ENCODE measurements at regions not wholly inside any gene's neighbourhood (a gene's known extent, or its start where the extent isn't known, plus 50 kb on each side); places are given as distances from the start of the nearest gene placed in this dataset.

DNA sequence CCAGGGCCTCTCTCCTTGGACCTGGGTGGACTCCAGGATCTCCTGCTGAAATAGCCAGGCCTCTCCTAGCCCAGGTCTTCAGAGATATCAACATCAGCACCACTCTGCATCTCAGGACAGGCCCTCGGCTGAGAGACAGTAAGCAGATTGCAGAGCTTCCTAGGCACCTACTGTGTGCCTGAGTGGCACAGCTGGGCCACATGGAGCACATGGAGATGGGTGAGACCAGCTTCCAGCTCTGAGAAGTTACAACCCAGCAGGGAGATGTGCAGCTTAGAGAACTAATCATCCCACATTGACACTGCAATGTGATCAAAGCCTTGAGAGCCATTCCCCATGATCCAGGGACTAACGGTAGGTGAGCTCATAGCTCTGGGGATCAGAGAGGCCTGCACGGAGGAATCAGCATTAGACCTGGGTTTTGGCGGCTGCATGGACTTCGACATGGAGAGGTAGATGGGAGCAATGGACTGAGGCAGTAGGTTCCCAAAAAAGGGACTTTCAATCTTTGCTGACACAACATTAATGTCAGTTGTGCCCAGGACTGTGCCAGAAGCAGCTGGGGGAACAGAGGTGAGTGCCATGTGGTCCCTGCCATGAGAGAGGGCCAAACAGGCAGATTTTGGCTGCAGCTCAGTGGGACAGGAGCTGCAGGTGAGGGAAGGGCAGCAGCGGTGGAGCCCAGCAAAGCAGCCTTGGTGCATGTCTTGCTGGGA lies 76.0 kb upstream of the LEP start:
- TF ChIP-seq, protein P1, sequence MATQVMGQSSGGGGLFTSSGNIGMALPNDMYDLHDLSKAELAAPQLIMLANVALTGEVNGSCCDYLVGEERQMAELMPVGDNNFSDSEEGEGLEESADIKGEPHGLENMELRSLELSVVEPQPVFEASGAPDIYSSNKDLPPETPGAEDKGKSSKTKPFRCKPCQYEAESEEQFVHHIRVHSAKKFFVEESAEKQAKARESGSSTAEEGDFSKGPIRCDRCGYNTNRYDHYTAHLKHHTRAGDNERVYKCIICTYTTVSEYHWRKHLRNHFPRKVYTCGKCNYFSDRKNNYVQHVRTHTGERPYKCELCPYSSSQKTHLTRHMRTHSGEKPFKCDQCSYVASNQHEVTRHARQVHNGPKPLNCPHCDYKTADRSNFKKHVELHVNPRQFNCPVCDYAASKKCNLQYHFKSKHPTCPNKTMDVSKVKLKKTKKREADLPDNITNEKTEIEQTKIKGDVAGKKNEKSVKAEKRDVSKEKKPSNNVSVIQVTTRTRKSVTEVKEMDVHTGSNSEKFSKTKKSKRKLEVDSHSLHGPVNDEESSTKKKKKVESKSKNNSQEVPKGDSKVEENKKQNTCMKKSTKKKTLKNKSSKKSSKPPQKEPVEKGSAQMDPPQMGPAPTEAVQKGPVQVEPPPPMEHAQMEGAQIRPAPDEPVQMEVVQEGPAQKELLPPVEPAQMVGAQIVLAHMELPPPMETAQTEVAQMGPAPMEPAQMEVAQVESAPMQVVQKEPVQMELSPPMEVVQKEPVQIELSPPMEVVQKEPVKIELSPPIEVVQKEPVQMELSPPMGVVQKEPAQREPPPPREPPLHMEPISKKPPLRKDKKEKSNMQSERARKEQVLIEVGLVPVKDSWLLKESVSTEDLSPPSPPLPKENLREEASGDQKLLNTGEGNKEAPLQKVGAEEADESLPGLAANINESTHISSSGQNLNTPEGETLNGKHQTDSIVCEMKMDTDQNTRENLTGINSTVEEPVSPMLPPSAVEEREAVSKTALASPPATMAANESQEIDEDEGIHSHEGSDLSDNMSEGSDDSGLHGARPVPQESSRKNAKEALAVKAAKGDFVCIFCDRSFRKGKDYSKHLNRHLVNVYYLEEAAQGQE (IDR thresholded peaks at IDR 0.05; ENCODE audit: low read depth): no peak
- TF ChIP-seq CEBPB (IDR thresholded peaks at IDR 0.05): no peak
- TF ChIP-seq TAF1 (IDR thresholded peaks at IDR 0.05; ENCODE audit: low read depth): no peak
- no peak for TF ChIP-seq EGR1 (IDR thresholded peaks at IDR 0.05)
- TF ChIP-seq ZBTB7A (IDR thresholded peaks at IDR 0.05; ENCODE audit: low read depth): no peak
- TF ChIP-seq RAD21 (IDR thresholded peaks at IDR 0.05; ENCODE audit: low read depth): no peak
- TF ChIP-seq CREB1 (IDR thresholded peaks at IDR 0.05; ENCODE audit: low read depth): no peak
- TF ChIP-seq TEAD4 (IDR thresholded peaks at IDR 0.05): no peak
- no peak for TF ChIP-seq FOXM1 (IDR thresholded peaks at IDR 0.05; ENCODE audit: borderline replicate concordance, low read depth)
- TF ChIP-seq TCF12 (IDR thresholded peaks at IDR 0.05; ENCODE audit: low read depth): no peak
- no peak for TF ChIP-seq YY1 (IDR thresholded peaks at IDR 0.05; ENCODE audit: low read depth)
- TF ChIP-seq, protein P2, sequence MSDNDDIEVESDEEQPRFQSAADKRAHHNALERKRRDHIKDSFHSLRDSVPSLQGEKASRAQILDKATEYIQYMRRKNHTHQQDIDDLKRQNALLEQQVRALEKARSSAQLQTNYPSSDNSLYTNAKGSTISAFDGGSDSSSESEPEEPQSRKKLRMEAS (IDR thresholded peaks at IDR 0.05): no peak
- TF ChIP-seq, protein P3, sequence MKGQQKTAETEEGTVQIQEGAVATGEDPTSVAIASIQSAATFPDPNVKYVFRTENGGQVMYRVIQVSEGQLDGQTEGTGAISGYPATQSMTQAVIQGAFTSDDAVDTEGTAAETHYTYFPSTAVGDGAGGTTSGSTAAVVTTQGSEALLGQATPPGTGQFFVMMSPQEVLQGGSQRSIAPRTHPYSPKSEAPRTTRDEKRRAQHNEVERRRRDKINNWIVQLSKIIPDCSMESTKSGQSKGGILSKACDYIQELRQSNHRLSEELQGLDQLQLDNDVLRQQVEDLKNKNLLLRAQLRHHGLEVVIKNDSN (IDR thresholded peaks at IDR 0.05): no peak
- no peak for TF ChIP-seq NFIC (IDR thresholded peaks at IDR 0.05)
- TF ChIP-seq EP300 (IDR thresholded peaks at IDR 0.05; ENCODE audit: borderline replicate concordance): no peak

DNA sequence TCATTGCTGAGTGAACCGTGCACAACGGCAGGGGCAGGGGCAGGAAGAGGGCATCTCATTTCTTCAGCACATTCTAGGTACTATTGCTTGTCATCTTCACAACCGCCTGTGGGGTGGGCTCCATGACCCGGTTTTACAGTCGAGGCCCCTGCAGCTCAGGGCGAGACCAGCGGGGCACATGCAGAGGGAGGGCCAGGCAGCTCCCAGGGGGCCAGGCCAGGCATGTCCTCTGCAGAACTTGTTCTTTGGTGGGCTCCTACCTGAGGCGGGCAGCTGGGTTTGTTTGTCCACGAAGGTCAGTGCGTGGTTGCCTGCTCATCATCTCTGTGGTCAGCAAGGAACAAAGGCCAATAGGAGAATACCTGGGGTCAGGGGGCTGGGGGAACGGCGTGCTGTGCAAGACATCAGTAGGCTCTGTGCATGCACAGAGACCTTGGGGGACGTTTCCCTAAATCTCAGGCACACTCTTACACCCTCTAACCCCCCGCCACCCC lies 75.1 kb upstream of the LEP start:
- TF ChIP-seq, protein P2 (IDR thresholded peaks at IDR 0.05): no peak
- no peak for TF ChIP-seq RAD21 (IDR thresholded peaks at IDR 0.05; ENCODE audit: low read depth)
- TF ChIP-seq, protein P1 (IDR thresholded peaks at IDR 0.05; ENCODE audit: low read depth): no peak
- TF ChIP-seq EGR1 (IDR thresholded peaks at IDR 0.05): no peak
- no peak for TF ChIP-seq ZBTB7A (IDR thresholded peaks at IDR 0.05; ENCODE audit: low read depth)
- TF ChIP-seq NFIC (IDR thresholded peaks at IDR 0.05): no peak
- no peak for TF ChIP-seq YY1 (IDR thresholded peaks at IDR 0.05; ENCODE audit: low read depth)
- TF ChIP-seq FOXM1 (IDR thresholded peaks at IDR 0.05; ENCODE audit: borderline replicate concordance, low read depth): no peak

DNA sequence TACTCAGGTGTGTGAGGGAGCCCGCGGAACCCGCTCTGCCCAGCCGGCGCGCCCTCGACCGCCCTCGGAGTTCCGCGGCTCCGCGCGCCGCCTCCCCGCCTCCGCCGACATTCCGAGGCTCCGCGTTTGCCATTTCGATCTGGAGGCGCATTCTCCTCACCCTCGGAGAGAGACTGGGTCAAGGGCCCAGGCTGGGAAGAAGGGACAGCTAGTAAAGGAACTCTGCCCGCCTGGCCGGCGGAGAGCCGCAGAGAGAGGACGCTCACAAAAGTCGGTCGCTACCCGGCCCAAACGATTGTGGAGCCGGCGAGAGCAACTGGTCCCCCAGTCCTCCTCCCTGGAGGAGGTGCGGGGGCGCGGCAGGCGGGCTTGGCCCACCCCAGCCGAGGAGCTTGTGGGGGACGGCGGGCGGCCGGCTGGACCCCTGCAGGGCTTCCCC lies 74.5 kb upstream of the LEP start:
- TF ChIP-seq TEAD4 (IDR thresholded peaks at IDR 0.05): peak; percentile 63
- TF ChIP-seq, protein P2 (IDR thresholded peaks at IDR 0.05): peak; percentile 59
- TF ChIP-seq RAD21 (IDR thresholded peaks at IDR 0.05; ENCODE audit: low read depth): no peak
- 0 out of 2 replicates have a peak, but pooled peaks have one; percentile 29 for TF ChIP-seq EGR1 (IDR thresholded peaks at IDR 0.05)
- no peak for TF ChIP-seq NFIC (IDR thresholded peaks at IDR 0.05)
- no peak for TF ChIP-seq TAF1 (IDR thresholded peaks at IDR 0.05; ENCODE audit: low read depth)

DNA sequence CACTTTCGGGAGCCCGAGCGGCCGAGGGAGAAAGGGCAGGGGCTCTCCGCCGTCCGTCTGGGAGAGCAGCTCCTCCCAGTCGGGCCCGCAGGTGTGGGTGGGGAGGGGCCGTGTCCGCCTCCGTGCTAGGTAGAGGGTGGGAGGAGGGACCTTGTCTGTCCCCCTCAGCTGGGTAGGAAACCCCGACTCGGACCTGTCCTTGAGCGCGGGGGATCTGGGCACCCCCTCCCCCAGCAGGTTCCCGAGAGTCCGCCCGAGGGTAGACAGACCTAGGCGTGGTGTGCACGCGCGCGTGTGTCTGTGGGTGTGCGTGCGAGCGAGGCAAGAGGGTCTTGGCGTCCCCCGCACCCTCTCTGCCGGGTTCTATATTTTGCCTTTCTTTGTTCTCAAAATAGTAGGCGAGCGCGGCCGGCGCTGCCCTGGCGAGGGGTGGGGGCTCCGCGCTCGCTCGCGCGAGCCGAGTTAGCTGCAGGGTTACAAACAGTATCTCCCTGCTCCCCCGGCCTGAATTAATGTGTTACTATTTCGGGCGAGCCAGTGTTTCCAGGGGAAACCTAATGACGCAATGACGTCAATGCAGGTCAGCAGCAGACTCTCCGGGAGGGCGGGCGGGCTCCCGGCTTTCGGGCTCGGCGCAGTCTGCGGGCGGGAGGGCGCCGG lies 73.9 kb upstream of the LEP start:
- TF ChIP-seq CREB1 (IDR thresholded peaks at IDR 0.05; ENCODE audit: low read depth): peak; percentile 57; the same call in 1 of the 2 replicates
- no peak for TF ChIP-seq TAF1 (IDR thresholded peaks at IDR 0.05; ENCODE audit: low read depth)
- no peak for TF ChIP-seq YY1 (IDR thresholded peaks at IDR 0.05; ENCODE audit: low read depth)
- no peak for TF ChIP-seq FOXM1 (IDR thresholded peaks at IDR 0.05; ENCODE audit: borderline replicate concordance, low read depth)
- TF ChIP-seq ZBTB7A (IDR thresholded peaks at IDR 0.05; ENCODE audit: low read depth): peak; percentile 81

DNA sequence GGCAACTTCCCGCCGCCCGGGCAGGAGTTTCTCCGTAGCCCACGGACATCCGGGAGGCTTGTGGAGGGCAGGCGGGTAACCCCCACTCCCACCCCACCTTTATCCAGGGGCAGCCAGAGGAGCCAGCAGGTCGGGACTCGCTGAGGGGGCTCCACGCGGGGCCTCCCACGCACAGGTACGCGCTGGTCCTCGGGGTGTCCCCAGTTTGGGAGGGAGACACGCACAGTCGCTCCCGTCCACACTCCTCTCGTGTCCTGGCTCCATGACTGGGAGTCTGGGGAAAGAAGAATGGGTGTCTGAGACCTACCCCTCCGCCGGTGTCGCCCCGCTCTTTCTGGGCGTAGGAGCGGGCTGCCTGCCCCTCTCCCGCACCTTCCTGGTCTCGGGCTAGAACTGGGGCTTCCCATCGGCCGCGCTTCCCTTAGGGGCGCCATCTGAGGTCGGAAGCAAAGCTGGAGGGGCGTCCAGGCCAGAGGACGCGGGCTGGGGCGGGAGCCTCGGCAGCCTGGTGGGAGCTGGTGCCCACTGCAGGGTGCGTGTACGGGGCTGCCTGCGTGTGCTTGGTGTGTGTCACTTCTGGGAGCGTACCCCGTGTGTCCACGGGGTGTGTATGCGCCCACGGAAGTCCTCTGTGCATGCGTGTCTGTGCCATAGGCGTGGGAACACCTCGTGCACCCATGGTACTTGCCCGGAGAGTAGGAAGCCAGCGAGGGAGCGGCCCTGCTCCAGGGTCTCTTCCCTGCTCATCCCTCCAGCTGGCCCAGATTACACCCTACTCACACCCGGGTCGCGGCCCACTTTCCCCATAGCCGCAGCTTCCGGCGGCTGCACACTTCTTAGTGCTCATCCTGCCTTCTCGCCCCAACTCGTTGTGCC lies 73.0 kb upstream of the LEP start:
- TF ChIP-seq FOXM1 (IDR thresholded peaks at IDR 0.05; ENCODE audit: borderline replicate concordance, low read depth): no peak
- TF ChIP-seq ZBTB7A (IDR thresholded peaks at IDR 0.05; ENCODE audit: low read depth): peak; percentile 17; the same call in 1 of the 2 replicates

Measured in Ishikawa (cell line).